ENCODE measurements at regions not wholly inside any gene's neighbourhood (a gene's known extent, or its start where the extent isn't known, plus 50 kb on each side); places are given as distances from the start of the nearest gene placed in this dataset.

GRCh38 chr16:6932871-6933385, 399.7 kb upstream of the RBFOX1 start:
- H3K9me3 ChIP-seq = no peaks in the 10 kb centered on the region
- no peak for DNase-seq (ENCODE audit: low spot score)
- H3K27ac ChIP-seq = no peak overlapping the region
- no peaks in the 10 kb centered on the region for H3K27me3 ChIP-seq (replicated peaks; ENCODE audit: insufficient read depth)
- intact Hi-C loops (cut with DNase I) = no loop called here
- no peaks in the 10 kb centered on the region for H3K4me1 ChIP-seq (replicated peaks)
- no peak overlapping the region for H3K4me3 ChIP-seq
- no peak for TF ChIP-seq POLR2A (IDR thresholded peaks at IDR 0.05)
- TF ChIP-seq POLR2AphosphoS5 (IDR thresholded peaks at IDR 0.05) = no peak
- TF ChIP-seq, protein P1, sequence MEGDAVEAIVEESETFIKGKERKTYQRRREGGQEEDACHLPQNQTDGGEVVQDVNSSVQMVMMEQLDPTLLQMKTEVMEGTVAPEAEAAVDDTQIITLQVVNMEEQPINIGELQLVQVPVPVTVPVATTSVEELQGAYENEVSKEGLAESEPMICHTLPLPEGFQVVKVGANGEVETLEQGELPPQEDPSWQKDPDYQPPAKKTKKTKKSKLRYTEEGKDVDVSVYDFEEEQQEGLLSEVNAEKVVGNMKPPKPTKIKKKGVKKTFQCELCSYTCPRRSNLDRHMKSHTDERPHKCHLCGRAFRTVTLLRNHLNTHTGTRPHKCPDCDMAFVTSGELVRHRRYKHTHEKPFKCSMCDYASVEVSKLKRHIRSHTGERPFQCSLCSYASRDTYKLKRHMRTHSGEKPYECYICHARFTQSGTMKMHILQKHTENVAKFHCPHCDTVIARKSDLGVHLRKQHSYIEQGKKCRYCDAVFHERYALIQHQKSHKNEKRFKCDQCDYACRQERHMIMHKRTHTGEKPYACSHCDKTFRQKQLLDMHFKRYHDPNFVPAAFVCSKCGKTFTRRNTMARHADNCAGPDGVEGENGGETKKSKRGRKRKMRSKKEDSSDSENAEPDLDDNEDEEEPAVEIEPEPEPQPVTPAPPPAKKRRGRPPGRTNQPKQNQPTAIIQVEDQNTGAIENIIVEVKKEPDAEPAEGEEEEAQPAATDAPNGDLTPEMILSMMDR (IDR thresholded peaks at IDR 0.05) = no peak
- H3K36me3 ChIP-seq = no peaks in the 10 kb centered on the region
- WGBS = 68% methylated on average over 5 of the region's 5 CpGs

GRCh38 chr16:6929868-6930267, 402.8 kb upstream of the RBFOX1 start:
- intact Hi-C loops (cut with DNase I) = no loop called here
- WGBS = 34% methylated on average over 4 of the region's 4 CpGs
- Histone ChIP-seq H3K4me1 (replicated peaks) (no peaks in the 10 kb centered on the region), H3K27ac (no peak overlapping the region), H3K36me3 (no peaks in the 10 kb centered on the region), H3K27me3 (replicated peaks; ENCODE audit: insufficient read depth) (no peaks in the 10 kb centered on the region), H3K9me3 (no peaks in the 10 kb centered on the region), H3K4me3 (no peak overlapping the region)
- TF ChIP-seq, protein P1 (IDR thresholded peaks at IDR 0.05) = no peak
- no peak for TF ChIP-seq POLR2AphosphoS5 (IDR thresholded peaks at IDR 0.05)
- TF ChIP-seq POLR2A (IDR thresholded peaks at IDR 0.05) = no peak
- no peak for DNase-seq (ENCODE audit: low spot score)

- intact Hi-C loops (cut with DNase I) = no loop called here
- H3K4me3 ChIP-seq = no peak overlapping the region
- H3K27ac ChIP-seq = no peak overlapping the region
- WGBS = 20% methylated on average over 7 of the region's 7 CpGs
- no peak for TF ChIP-seq POLR2AphosphoS5 (IDR thresholded peaks at IDR 0.05)
- TF ChIP-seq, protein P1 (IDR thresholded peaks at IDR 0.05) = no peak
- TF ChIP-seq POLR2A (IDR thresholded peaks at IDR 0.05) = no peak
- no peaks in the 10 kb centered on the region for H3K9me3 ChIP-seq
- no peaks in the 10 kb centered on the region for H3K4me1 ChIP-seq (replicated peaks)
- DNase-seq (ENCODE audit: low spot score) = no peak
- no peaks in the 10 kb centered on the region for H3K27me3 ChIP-seq (replicated peaks; ENCODE audit: insufficient read depth)
- H3K36me3 ChIP-seq = no peaks in the 10 kb centered on the region
Measured at GRCh38 chr16:6926762-6927161, 405.9 kb upstream of the RBFOX1 start.

- Histone ChIP-seq H3K4me3 (no peak overlapping the region), H3K4me1 (replicated peaks) (no peaks in the 10 kb centered on the region), H3K27me3 (replicated peaks; ENCODE audit: insufficient read depth) (no peaks in the 10 kb centered on the region), H3K27ac (no peak overlapping the region), H3K9me3 (no peaks in the 10 kb centered on the region), H3K36me3 (no peaks in the 10 kb centered on the region)
- TF ChIP-seq POLR2A (IDR thresholded peaks at IDR 0.05) = no peak
- TF ChIP-seq POLR2AphosphoS5 (IDR thresholded peaks at IDR 0.05) = no peak
- TF ChIP-seq, protein P1 (IDR thresholded peaks at IDR 0.05) = no peak
- WGBS = 34% methylated on average over 6 of the region's 6 CpGs
- no peak for DNase-seq (ENCODE audit: low spot score)
- intact Hi-C loops (cut with DNase I) = no loop called here
Measured at GRCh38 chr16:6926341-6926740, 406.3 kb upstream of the RBFOX1 start.

DNA sequence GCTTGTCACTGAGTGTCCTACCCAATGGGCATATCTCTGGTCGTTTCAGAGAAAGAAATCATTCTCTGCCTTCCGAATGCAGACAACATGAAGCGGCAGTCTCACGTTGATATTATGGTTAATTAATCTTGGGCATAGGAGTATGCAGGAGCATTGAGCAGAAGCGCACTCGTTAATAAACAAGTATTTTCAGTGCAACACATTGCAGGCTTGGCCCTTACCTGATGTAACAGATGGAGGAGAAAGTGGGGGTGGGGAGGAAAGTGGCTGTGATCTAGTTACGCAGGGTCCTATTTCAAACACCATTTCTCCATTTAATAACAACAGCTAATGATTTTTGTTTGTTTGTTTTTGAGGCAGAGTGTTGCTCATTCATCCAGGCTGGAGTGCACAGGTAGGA, 414.0 kb upstream of the RBFOX1 start:
- intact Hi-C loops (cut with DNase I) = no loop called here
- Histone ChIP-seq H3K4me1 (replicated peaks) (no peaks in the 10 kb centered on the region), H3K36me3 (no peaks in the 10 kb centered on the region), H3K27me3 (replicated peaks; ENCODE audit: insufficient read depth) (no peaks in the 10 kb centered on the region), H3K9me3 (no peaks in the 10 kb centered on the region), H3K4me3 (no peak overlapping the region), H3K27ac (no peak overlapping the region)
- DNase-seq (ENCODE audit: low spot score) = no peak
- 92% methylated on average over 7 of the region's 7 CpGs for WGBS
- no peak for TF ChIP-seq POLR2AphosphoS5 (IDR thresholded peaks at IDR 0.05)
- TF ChIP-seq, protein P1 (IDR thresholded peaks at IDR 0.05) = no peak
- TF ChIP-seq POLR2A (IDR thresholded peaks at IDR 0.05) = no peak
